Left cardiac atrium (tissue), 4 donors: ENCODE measurements at regions not wholly inside any gene's neighbourhood (a gene's known extent, or its start where the extent isn't known, plus 50 kb on each side); places are given as distances from the start of the nearest gene placed in this dataset.
A peak's percentile ranks its signal among the peaks of the same experiment; 100 is the strongest.

ENCODE experiments used
- ATAC-seq, 2 donors: fragments of 200-7000 bp; cut with Tn5 transposase; one replicate each; pipeline ENCODE4 v1.9.1; 2020; ENCODE audit warnings: mild to moderate bottlenecking in 2 of 2, moderate library complexity in 2 of 2
- DNase-seq: peaks from one replicate; pipeline ENCODE4 v3.0.0-alpha.2; 2020
- intact Hi-C, 2 donors: fragments of 100-400 bp; cut with DNase I; formaldehyde crosslinking; loops; one replicate each; pipeline versions ENCODE4 v1.14.1 to v1.15.1; 2022 to 2023
- donor health status: DM: no; HTN: yes; CAD: no.
- donor health status: DM: no; HTN: yes; CAD: no; lungs with severe emphysema.
- donor health status: DM: yes; HTN: yes; CAD: no.
- donor health status: Dilated cardiomyopathy.

DNA sequence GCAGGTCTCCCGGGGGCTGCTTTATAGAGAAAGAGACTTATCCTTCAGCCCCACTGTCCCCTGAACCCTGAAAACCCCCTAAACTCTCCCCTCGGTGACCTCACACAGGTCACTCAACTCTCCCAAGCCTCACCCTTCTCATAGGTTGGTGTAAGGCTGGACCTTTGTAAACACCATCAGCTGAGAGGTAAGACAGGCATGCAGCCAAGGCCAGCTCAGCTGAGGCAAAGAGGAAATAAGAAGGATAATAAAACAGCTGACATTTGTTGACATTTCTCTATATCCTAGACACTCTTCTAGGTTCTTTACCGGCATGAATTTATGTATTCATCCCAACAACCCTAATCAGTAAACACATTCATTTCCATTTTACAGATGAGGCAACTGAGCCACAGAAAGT, 134.3 kb downstream of the CCT6B start:
- no peak for ATAC-seq
- intact Hi-C loops = no loop called here
- DNase-seq = no peak

DNA sequence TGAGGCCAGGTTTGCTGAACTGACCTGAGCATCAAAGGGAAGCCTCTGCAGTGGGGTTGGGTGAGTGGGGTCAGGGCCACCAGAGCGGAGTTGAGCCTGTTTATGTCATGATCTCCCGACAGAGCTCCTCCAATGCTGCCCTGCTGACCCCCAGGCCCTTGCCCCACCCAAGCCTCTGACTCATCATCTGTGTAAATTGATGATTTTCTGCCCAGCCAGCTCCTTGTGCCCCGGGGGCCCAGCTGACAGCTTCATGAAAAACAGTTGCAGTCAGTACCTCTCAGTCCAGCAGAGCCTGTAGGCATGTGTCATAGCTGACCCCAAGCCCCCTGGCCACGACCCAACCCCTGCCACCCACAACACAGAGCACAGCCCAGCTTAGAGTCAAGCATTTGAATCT, 134.9 kb downstream of the CCT6B start:
- intact Hi-C loops = no loop called here
- no peak for ATAC-seq
- no peak for DNase-seq

DNA sequence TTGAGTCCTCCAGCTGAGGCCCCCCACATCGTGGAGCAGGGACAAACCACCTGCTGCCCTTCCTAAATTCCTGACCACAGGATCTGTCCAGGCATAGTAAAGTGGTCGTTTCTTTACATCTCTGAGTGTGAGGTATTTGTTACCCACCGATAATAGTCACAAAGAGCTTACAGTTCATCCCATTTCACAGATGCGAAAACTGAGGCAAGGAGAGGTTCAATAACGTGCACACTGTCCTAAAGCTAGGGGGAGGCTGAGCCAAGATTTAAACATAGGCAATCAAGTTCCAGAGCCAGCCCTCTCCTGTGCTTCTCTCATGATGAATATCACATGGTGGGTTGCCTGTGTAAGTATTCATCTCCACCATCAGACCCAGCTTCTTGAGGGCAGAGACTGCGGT, 135.4 kb downstream of the CCT6B start:
- ATAC-seq = no peak
- intact Hi-C loops = no loop called here
- DNase-seq = no peak

DNA sequence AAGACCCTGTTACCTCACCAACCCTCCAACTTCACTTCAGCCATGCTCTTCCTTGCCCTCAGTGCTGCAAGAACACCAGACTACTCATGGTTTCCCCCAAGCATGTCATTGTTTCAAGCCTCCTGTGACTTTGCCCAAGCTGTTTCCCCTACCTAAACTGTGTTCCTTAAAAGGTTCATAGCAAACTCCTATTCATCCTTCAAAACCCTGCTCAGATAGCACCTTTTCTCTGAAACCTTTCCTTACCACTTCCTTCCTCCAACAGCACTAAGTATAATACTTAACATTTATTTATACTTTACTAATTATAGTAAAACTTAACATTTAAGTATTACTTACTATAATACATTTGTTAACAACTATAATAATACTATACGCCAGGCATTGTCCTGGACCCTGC, 136.2 kb downstream of the CCT6B start:
- DNase-seq (no peak), ATAC-seq (no peak)
- intact Hi-C loops = no loop called here

DNA sequence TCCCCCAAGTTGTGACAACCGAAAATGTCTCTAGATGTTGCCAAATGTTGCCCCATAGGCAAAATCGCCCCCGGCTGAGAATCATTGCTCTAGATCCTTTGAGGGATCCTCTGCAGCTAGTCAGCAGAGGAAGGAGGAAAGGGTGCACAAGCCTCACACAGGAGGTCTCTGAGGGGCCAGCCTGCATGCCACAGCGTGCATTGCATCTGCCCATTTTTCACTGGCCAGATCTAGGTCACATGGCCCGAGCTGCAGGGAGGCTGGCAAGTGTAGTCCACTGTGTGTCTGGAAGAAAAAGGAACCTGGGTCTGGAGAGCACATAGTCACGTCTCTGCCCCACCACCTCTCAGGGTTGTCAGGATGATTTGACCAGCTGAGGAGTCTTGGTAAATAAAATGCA, 138.2 kb downstream of the CCT6B start:
- intact Hi-C loops = no loop called here
- DNase-seq = no peak

DNA sequence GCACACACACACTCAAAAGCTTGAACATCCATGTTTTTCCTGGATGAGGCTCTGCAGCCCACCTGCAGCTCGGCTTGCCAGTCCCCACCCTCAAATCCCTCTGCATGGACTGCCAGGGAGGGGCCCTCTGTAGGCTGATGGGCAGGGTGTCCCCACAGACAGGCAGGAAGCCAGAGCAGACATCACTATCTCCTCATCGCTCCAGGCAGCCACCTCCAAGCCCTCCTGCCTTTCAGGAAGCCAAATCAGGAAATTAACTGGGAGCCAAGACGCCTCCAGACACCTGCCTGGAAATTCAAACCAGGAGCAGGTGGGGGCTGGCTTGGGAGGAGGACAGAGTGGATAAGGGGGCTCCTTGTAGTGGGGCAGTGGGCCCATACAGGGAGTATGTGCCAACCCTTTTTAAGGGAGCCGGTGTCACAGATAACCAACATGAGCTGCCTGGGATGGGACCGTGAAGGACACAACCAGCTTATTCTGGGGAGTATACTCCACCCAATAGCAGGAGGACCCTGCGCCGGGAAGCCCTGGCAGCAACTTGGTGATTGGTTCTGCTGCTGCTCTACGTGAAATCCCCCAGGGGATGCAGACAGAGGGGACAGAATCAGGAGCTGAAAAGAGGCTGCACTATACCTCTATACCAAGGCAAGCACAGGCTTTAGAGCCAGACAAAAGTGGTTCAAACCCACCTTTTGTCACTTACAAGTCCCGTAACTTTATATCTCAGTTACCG, 139.1 kb downstream of the CCT6B start:
- ATAC-seq (no peak), DNase-seq (no peak)
- intact Hi-C loops = no loop called here

More for the DNA sequence above, 138.2 kb downstream of the CCT6B start:
- ATAC-seq = no peak

DNA sequence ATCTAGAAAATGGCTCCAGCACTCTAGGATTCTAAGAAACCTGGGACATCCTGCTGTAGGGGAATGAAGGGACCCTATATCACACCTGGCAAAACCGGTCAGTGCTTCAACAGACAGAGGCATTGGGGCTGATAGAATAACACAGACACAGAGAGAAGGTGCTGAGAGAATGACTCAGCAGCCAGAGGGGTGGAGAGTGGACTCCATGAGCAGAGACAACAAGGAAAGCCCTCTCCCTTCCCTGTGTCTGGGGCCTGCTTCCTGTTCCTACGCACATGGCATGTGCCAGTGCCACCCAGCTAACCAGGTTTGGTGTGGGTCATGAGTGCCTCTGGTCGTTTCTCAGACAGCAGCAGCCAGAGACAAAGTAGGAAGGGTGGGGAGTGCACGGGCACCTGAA, 140.3 kb downstream of the CCT6B start:
- ATAC-seq (no peak), DNase-seq (no peak)
- intact Hi-C loops = no loop called here

DNA sequence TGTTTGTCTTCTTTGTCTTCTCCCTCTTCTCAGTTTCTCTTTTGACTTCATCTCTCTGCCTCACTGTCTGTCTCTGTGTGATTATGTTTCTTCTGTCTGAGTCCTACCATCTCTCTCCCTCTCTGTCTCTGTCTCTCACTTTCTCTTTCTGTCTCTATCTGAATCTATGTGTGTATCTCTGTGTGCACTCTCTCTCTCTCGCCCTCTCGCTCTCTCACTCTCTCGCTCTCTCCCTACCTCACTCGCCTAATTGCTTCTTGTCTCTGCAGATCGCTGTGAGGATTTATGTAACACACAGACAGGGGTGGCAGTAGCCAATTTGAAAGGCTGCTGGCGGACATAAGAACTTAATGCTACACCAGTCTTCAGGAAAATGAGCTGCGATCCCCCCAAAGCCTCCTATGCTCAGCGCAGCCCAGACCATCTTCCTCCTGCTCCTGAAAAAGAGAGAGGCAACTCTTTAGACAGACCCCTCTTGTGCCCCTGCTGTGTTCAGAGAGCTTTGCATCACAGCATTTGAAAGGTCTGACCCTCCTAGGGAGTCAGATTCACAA, 140.9 kb downstream of the CCT6B start:
- intact Hi-C loops = no loop called here
- ATAC-seq (no peak), DNase-seq (no peak)

DNA sequence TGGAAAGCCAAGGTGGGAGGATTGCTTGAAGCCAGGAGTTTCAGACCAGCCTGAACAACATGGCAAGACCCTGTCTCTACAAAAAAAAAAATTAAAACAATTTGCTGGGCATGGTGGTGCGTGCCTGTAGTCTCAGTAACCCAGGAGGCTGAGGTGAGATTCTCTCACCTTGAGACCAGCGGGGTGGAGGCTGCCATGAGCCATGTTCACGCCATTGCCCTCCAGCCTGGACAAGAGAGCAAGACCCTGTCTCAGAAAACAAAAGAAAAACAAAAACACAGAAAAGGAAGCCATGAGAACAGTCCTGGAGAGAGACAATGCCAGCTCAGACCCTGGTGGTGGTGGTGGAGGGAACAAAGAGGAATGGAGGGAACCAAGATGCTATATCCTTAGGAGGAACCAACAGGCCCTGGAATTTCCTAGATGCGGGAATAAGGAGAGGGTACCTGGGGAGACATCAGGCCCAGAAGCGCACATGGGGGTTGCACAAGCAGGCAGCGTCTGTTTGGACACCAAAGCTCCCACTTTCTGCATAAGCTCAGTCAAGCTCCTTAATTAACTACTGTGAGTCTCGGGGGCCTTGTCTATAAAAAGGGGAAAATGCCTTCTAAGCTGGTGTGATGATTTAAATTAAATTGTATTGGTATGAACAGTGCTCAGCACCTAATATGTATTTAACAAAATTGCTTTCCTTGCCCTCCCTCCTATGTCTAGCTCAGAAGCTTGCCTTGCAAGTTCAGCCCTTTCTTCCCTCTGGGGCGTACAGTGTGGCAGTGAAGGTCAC, 143.8 kb downstream of the CCT6B start:
- DNase-seq (no peak), ATAC-seq (no peak)
- intact Hi-C loops = no loop called here

DNA sequence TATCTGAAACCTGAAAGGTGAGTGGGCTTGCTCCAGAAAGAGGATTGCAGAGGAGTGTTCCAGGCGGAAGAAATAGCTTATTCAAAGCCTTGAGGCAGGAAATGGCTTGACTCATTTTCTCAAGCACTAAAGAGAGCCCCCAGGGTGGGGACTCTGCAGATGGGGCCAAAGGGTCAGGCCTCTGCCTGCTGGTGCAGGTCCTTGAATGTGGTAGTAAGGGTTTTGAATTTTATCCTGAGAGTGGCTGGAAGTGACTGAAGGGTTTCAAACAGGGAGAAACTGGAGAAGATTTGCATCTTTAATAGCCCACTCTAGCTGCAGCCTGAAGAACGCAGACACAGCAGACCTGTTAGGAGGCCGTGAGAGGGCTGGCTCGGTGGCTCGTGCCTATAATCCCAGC, 144.4 kb downstream of the CCT6B start:
- intact Hi-C loops = no loop called here
- DNase-seq = no peak
- ATAC-seq = no peak

DNA sequence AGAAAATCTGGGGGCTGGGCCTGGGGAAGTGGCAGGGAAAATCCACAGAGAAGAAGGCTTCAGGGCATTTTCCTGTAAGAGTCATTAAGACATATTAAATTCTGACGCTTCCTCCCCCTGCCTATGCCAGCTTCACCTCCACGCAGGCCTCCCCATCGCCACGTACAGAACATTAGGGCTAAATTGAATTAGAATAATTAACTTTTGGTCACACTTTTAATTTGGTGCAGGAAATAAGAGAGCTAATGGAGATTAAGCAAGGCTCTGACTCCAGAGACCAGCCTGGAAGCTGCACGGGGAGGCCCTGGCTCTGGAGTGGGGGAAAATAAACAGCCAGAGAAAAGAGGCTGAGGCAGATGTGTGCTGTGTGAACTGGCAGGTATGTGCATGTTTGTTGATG, 148.0 kb downstream of the CCT6B start:
- ATAC-seq (no peak), DNase-seq (no peak)
- intact Hi-C loops = no loop called here

DNA sequence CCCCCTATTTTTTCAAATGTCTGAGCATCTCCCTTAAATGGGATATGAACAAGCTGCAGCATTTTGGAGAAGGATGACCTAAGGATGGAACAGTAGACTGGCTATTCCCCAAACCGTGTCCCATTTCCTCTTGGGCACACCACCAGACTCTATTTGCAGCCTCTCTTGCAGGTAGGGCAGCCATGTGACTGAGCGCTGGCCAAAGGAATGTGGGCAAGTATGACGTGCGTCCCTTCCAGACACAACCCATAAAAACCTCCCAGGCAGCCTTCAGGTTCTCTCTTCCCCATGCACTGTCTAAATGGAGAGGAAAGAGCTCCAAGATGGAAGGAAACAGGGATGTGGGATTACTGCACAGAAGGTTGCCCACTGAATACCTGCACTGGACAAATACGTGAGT, 149.7 kb downstream of the CCT6B start:
- ATAC-seq (no peak), DNase-seq (no peak)
- intact Hi-C loops = no loop called here

DNA sequence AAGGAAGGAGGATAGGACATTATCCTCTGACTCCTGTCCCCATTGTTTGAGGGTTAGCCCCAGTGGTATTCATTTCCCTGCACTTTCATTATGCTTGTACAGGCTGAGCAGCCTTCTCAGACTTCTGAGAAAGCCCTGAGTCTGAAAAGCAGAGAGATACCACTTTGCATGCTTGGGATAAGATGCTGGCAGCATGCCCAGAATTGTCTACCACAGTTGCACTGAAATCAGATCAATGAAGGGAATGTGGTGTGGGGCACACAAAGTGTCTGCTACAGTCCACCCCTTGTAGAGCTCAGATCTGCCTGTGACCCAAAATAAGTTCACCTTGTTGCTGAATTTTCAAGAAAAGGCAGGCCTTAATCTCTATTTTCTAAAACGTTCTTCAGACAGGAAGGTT, 160.6 kb downstream of the CCT6B start:
- intact Hi-C loops = no loop called here
- ATAC-seq (no peak), DNase-seq (no peak)

DNA sequence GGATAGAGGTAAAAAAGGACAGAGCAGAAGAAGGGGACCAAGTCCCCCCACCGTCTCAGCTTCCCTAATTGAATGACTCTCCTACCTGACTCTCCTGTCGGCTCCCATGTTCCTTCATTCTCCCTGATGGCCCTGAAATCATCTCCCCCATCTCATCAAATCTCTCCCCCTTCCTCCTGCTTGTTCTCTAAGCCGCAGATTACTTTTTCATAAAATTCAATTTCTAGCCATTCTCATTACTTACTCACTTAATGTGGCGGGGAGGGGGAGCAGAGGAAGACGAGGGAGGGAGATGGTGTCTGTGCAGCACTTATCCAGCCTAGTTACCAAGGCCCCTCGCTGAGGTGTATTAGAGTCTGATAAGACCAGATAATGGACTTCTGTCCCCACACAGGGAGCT, 161.5 kb downstream of the CCT6B start:
- ATAC-seq = no peak

DNA sequence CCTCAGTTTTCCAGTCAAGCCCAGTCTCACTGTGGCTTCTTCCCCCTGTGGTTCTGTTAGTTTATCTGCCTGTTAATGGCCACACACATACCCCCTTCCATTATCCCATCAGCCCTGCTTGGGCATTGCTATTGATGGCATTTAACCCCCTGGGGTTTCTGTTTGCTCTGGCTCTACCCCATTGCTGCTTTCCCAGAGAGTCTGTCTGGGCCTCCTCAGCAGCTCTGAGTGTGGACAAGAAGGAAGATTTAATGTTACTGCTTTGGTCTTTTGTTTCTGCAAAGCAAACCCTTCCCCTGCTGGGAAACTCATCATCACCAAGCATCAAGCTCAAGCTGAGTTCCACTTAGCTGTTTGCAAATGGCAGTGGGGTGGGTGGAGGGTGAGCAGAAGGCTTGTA, 162.7 kb downstream of the CCT6B start:
- DNase-seq (no peak), ATAC-seq (no peak)
- intact Hi-C loops = no loop called here

More for the DNA sequence above, 161.5 kb downstream of the CCT6B start:
- no peak for DNase-seq
- intact Hi-C loops = no loop called here

DNA sequence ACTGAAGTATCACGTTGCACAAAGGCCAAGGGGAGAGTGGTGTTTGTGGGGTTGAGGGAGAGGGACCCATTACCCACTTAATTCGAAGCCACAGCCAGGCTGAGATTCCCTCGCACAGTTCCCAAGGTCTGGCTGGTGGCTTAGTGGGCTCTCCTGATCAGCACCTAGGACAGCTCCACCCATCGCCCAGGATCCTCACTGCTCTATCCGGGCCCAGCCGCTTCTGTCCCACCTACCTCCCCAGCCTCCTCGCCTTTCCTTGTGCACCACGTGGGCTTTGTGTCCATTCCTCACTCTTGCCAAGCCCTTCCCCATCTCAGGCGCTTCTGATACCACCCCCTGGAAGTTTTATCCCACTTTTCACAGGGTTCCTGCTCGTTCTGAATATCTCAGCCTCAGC, 163.5 kb downstream of the CCT6B start:
- intact Hi-C loops = no loop called here
- peak; percentile 30 to 45 for ATAC-seq

DNA sequence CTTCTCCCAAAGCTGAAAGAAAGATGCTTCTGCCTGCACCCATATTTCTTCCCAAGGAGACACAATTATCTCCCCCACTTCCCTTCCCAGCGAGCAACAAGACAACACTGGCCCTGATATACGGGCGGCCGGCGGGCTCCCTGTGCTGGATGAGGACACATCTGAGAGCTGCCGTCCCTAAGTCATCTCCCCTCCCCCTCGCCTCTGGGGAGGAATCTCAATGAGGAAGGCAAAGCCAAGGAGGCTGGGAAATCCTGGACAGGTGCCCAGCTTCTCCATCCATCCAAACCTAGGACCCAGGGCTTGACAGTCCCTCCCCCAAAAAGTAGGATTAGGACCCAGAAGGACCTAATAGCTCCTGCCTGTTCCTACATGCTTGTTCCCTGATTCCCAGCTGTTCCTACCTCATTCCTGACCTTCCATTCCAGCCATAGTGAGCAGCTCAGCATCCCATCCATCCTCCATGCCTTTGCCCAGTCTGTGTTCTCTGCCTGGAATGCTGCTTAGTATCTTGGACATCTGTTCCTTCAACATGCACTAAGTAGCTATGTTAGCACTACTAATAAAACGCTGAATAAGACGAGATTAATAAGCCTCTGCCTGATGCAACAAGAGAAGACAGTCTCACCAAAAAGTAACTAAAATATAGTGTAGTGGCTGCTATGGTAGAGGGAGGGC, 167.9 kb downstream of the CCT6B start:
- DNase-seq = no peak
- no peak for ATAC-seq
- intact Hi-C loops = no loop called here

More for the DNA sequence above, 163.5 kb downstream of the CCT6B start:
- DNase-seq = no peak

DNA sequence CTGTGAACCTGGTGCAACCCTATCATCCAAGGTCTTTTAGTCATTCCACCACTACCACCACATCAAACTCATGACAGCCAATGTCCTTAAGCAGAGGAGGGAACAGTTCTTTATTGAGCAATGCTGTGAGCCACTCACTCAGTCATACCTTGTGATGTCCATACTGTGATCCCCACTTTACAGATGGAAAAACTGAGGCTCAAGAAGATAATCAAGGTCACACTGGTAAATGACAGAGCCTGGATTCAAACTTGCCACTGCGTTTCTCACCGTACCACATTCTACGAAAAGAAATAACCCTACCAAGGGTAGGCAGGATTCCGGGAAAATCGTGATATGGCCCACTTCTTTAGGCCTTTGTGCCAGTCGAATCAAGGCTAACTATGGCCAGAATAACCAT, 172.6 kb downstream of the CCT6B start:
- intact Hi-C loops = no loop called here
- no peak for DNase-seq
- no peak for ATAC-seq

DNA sequence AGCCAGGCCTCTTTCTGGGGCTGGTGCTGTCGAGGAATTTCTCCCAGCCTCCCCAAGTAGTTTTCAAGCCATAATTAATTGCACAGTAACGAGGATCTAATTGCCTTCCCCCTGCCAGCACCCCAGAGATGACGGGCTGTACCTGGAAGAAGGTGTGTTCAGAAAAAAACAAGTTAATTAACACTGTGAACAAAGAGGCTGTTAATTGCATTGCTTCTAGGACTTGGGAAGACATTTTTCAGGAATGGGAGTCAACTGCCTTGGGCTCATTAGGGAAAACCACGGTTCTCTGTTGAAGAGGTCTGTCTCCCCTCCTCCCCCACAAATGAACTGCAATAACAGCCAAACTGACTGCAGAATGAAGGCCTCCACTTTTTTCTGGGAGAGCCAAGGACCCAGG, 176.7 kb downstream of the CCT6B start:
- DNase-seq = no peak
- intact Hi-C loops = loop anchor here in 1 of 2 donors (5.0 kb wide), 1 partner anchor 48 kb away; no protein-coding TSS in a partner anchor
- ATAC-seq = no peak

DNA sequence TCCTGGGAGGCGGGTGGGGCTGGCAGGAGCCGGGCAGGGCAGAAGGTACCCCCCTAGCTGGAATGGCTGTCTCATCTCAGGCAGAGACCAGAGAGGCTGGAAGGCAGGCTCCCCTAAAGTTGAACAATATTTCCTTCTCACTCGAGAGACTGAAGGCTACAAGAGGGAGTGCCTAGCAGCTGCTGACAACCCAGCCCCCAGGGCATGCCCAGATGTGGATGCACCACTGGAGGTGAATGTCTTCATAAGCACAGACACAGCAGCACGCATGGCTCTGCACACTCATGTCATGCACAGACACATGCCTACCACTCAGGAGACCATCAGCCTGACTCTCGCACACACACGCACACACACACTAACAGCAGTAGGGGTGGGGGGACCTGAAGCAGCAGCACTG, 179.0 kb downstream of the CCT6B start:
- no peak for ATAC-seq
- no peak for DNase-seq
- intact Hi-C loops = loop anchor here in 1 of 2 donors (5.0 kb wide), 1 partner anchor 50 kb away; no protein-coding TSS in a partner anchor
